Left colon (tissue), 2 donors: ENCODE measurements at regions not wholly inside any gene's neighbourhood (a gene's known extent, or its start where the extent isn't known, plus 50 kb on each side); places are given as distances from the start of the nearest gene placed in this dataset.
"Not testable (repeated sequence)": the region's sequence is repeated elsewhere in the genome, so short reads cannot be mapped to it uniquely, and the experiment has no call there.

Experiments
- ATAC-seq: fragments of 200-7000 bp; cut with Tn5 transposase; one replicate; pipeline ENCODE4 v1.9.1; 2020; ENCODE audit warnings: mild to moderate bottlenecking, moderate library complexity
- DNase-seq, 2 donors: peaks; one replicate each; pipeline ENCODE4 v3.0.0-alpha.2; 2020
- intact Hi-C, 2 donors: fragments of 100-400 bp; cut with DNase I in 1 of 2; cut with micrococcal nuclease in 1 of 2; formaldehyde crosslinking; loops; one replicate each; pipeline versions ENCODE4 v1.11.2 to v1.14.0; 2022; cut with DNase I, micrococcal nuclease
- donor health status: DM: no; HTN: no; CAD: no.
- donor health status: DM: yes; HTN: yes; CAD: no.

- no peak for DNase-seq
Measured at GRCh38 chrY:12357204-12357603, 343.8 kb upstream of the USP9Y start.

GRCh38 chrY:12357655-12358054 is 343.4 kb upstream of the USP9Y start:
- no peak for DNase-seq
- intact Hi-C loops, result no loop called here

More at GRCh38 chrY:12357204-12357603, 343.8 kb upstream of the USP9Y start:
- ATAC-seq, result no peak
- intact Hi-C loops, result no loop called here

GRCh38 chrY:12358337-12358736 is 342.7 kb upstream of the USP9Y start:
- no peak for ATAC-seq
- intact Hi-C loops, result no loop called here

More at GRCh38 chrY:12357655-12358054, 343.4 kb upstream of the USP9Y start:
- no peak for ATAC-seq

GRCh38 chrY:12359867-12360266 is 341.2 kb upstream of the USP9Y start:
- intact Hi-C loops, result no loop called here
- no peak for DNase-seq

More at GRCh38 chrY:12358337-12358736, 342.7 kb upstream of the USP9Y start:
- DNase-seq, result no peak

GRCh38 chrY:12360496-12360895 is 340.5 kb upstream of the USP9Y start:
- DNase-seq, result no peak
- intact Hi-C loops, result no loop called here
- no peak for ATAC-seq

More at GRCh38 chrY:12359867-12360266, 341.2 kb upstream of the USP9Y start:
- no peak for ATAC-seq

- intact Hi-C loops, result no loop called here
- DNase-seq (no peak), ATAC-seq (no peak)
Measured at GRCh38 chrY:12365311-12365910, 335.6 kb upstream of the USP9Y start.

- intact Hi-C loops, ATAC-seq, DNase-seq: not testable (repeated sequence)
Measured at GRCh38 chrY:12374588-12374987, 326.4 kb upstream of the USP9Y start.

- DNase-seq, intact Hi-C loops: not testable (repeated sequence)
- peak; percentile 72 for ATAC-seq
Measured at GRCh38 chrY:12391655-12392559, 309.1 kb upstream of the USP9Y start.

GRCh38 chrY:12393190-12393589 is 307.8 kb upstream of the USP9Y start:
- no peak for ATAC-seq
- DNase-seq, result no peak
- intact Hi-C loops, result no loop called here

GRCh38 chrY:12395381-12396120 is 305.5 kb upstream of the USP9Y start:
- DNase-seq, ATAC-seq, intact Hi-C loops: not testable (repeated sequence)

GRCh38 chrY:12403916-12404315 is 297.1 kb upstream of the USP9Y start:
- ATAC-seq (no peak), DNase-seq (no peak)
- intact Hi-C loops, result no loop called here

GRCh38 chrY:12408236-12408635 is 292.8 kb upstream of the USP9Y start:
- DNase-seq, result no peak
- no peak for ATAC-seq
- intact Hi-C loops, result no loop called here

GRCh38 chrY:12410696-12411095 is 290.3 kb upstream of the USP9Y start:
- ATAC-seq (no peak), DNase-seq (no peak)
- intact Hi-C loops, result no loop called here

- DNase-seq (no peak), ATAC-seq (no peak)
Measured at GRCh38 chrY:12421072-12421787, 279.8 kb upstream of the USP9Y start.

GRCh38 chrY:12421788-12422124 is 279.3 kb upstream of the USP9Y start:
- ATAC-seq (no peak), DNase-seq (no peak)
- intact Hi-C loops, result no loop called here

More at GRCh38 chrY:12421072-12421787, 279.8 kb upstream of the USP9Y start:
- intact Hi-C loops, result no loop called here

- no peak for DNase-seq
- intact Hi-C loops, result no loop called here
- no peak for ATAC-seq
Measured at GRCh38 chrY:12422536-12422935, 278.5 kb upstream of the USP9Y start.

GRCh38 chrY:12423416-12424252 is 277.4 kb upstream of the USP9Y start:
- no peak for ATAC-seq
- DNase-seq, result no peak
- intact Hi-C loops, result no loop called here

GRCh38 chrY:12425506-12425905 is 275.5 kb upstream of the USP9Y start:
- DNase-seq (no peak), ATAC-seq (no peak)
- intact Hi-C loops, result no loop called here
